ENCODE measurements at regions not wholly inside any gene's neighbourhood (a gene's known extent, or its start where the extent isn't known, plus 50 kb on each side); places are given as distances from the start of the nearest gene placed in this dataset.

DNA sequence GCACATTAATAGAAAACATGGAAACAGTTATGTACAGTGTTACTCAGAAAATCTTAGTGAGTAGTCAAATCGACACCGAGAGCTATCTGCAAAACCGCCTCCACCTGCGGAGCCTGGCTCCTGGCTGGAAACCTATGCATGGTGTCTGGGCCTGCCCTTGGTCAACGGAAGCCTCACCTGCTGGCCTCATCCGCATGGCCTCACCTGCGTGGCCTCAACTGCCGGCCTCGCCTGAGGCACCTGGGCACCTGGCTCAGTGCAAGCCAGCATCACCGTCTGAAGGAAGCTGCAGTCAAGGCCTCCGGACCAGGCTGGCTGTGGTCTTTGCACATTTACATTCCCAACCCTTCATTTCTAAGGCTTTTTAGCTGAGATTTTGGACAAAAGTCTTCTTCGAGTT is 352.1 kb downstream of the POM121L12 start:
- TF ChIP-seq, protein P1, sequence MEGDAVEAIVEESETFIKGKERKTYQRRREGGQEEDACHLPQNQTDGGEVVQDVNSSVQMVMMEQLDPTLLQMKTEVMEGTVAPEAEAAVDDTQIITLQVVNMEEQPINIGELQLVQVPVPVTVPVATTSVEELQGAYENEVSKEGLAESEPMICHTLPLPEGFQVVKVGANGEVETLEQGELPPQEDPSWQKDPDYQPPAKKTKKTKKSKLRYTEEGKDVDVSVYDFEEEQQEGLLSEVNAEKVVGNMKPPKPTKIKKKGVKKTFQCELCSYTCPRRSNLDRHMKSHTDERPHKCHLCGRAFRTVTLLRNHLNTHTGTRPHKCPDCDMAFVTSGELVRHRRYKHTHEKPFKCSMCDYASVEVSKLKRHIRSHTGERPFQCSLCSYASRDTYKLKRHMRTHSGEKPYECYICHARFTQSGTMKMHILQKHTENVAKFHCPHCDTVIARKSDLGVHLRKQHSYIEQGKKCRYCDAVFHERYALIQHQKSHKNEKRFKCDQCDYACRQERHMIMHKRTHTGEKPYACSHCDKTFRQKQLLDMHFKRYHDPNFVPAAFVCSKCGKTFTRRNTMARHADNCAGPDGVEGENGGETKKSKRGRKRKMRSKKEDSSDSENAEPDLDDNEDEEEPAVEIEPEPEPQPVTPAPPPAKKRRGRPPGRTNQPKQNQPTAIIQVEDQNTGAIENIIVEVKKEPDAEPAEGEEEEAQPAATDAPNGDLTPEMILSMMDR (IDR thresholded peaks at IDR 0.05; ENCODE audit: low read depth, low read length): no peak
- TF ChIP-seq EZH2phosphoT487 (IDR thresholded peaks at IDR 0.05; ENCODE audit: low read depth): no peak
